ENCODE measurements at regions not wholly inside any gene's neighbourhood (a gene's known extent, or its start where the extent isn't known, plus 50 kb on each side); places are given as distances from the start of the nearest gene placed in this dataset.

GRCh38 chr2:144162652-144163051 lies 357.3 kb downstream of the ZEB2 start:
- TF ChIP-seq JUN (IDR thresholded peaks at IDR 0.05; ENCODE audit: borderline replicate concordance, low read depth, low read length) = no peak
- TF ChIP-seq JUN (CRISPR knock-in tag; IDR thresholded peaks at IDR 0.05; ENCODE audit: borderline replicate concordance) = no peak
- TF ChIP-seq POLR2A (conservative IDR thresholded peaks at IDR 0.05) = no peak
- no peak for TF ChIP-seq MEF2A (IDR thresholded peaks at IDR 0.05; ENCODE audit: control insufficient read depth, low read depth, low read length)
- no peak for TF ChIP-seq DPF2 (IDR thresholded peaks at IDR 0.05)
- TF ChIP-seq PATZ1 (CRISPR knock-in tag; IDR thresholded peaks at IDR 0.05; ENCODE audit: borderline replicate concordance) = no peak
- TF ChIP-seq RREB1 (CRISPR knock-in tag; IDR thresholded peaks at IDR 0.05) = no peak
- TF ChIP-seq CTCF (IDR thresholded peaks at IDR 0.05 in 2 of 3, conservative IDR thresholded peaks at IDR 0.05 in 1 of 3; ENCODE audit: insufficient read depth in 2 of 3, low read depth in 1 of 3, low read length in 3 of 3) = peak; percentile 40 to 50 (median 49)
- TF ChIP-seq KLF10 (CRISPR knock-in tag; IDR thresholded peaks at IDR 0.05) = no peak
- no peak for TF ChIP-seq TAF1 (IDR thresholded peaks at IDR 0.05; ENCODE audit: control insufficient read depth, extremely low read depth, insufficient read depth, low read length, severe bottlenecking)
